Epithelial cell of esophagus (primary cell): ENCODE measurements at regions not wholly inside any gene's neighbourhood (a gene's known extent, or its start where the extent isn't known, plus 50 kb on each side); places are given as distances from the start of the nearest gene placed in this dataset.

Source experiments
- DNase-seq: peaks from one replicate; pipeline ENCODE4 v3.0.0; 2010; ENCODE audit warnings: low read depth
- H3K4me3 ChIP-seq: 2 replicates; pipeline ENCODE4 v1.5.1; 2011; ENCODE audit warnings: mild to moderate bottlenecking, low read length, control low read depth
- CTCF ChIP-seq: IDR thresholded peaks from 2 replicates; pipeline ENCODE4 v1.5.1; 2011; ENCODE audit warnings: low read depth, mild to moderate bottlenecking, low read length, control low read depth, inconsistent platforms; ENCODE audit not compliant: insufficient read depth; ENCODE audit errors: missing control alignments

- peak; percentile 29 for DNase-seq
- H3K4me3 ChIP-seq: no peak overlapping the region
- no peak for TF ChIP-seq CTCF
Measured at GRCh38 chr7:122944682-122945303, 50.7 kb downstream of the TAS2R16 start.

- TF ChIP-seq CTCF: no peak
- no peak overlapping the region for H3K4me3 ChIP-seq
Measured at GRCh38 chr7:122942765-122943164, 52.7 kb downstream of the TAS2R16 start.

GRCh38 chr7:122942059-122942458 is 53.4 kb downstream of the TAS2R16 start:
- DNase-seq: no peak
- no peak overlapping the region for H3K4me3 ChIP-seq
- no peak for TF ChIP-seq CTCF

More at GRCh38 chr7:122942765-122943164, 52.7 kb downstream of the TAS2R16 start:
- DNase-seq: no peak
